GM10266 (cell line): ENCODE measurements at regions not wholly inside any gene's neighbourhood (a gene's known extent, or its start where the extent isn't known, plus 50 kb on each side); places are given as distances from the start of the nearest gene placed in this dataset.
A peak's percentile ranks its signal among the peaks of the same experiment; 100 is the strongest.

ENCODE experiments used
- DNase-seq: peaks from one replicate; pipeline ENCODE4 v3.0.0; 2012; ENCODE audit errors: extremely low spot score
- CTCF ChIP-seq: IDR thresholded peaks from 2 replicates; pipeline ENCODE4 v1.5.1; 2012; ENCODE audit warnings: mild to moderate bottlenecking, low read depth; ENCODE audit not compliant: control insufficient read depth, insufficient read depth; ENCODE audit errors: missing control alignments

GRCh38 chr2:64787019-64787365, 133.3 kb upstream of the SERTAD2 start:
- no peak for DNase-seq
- TF ChIP-seq CTCF, result no peak

- no peak for DNase-seq
- TF ChIP-seq CTCF, result no peak
Measured at GRCh38 chr2:64787698-64788097, 134.0 kb upstream of the SERTAD2 start.

- no peak for TF ChIP-seq CTCF
- no peak for DNase-seq
Measured at GRCh38 chr2:64789466-64790320, 136.0 kb upstream of the SERTAD2 start.

GRCh38 chr2:64792300-64792699, 138.6 kb upstream of the SERTAD2 start:
- TF ChIP-seq CTCF, result peak; percentile 7
- no peak for DNase-seq

- no peak for DNase-seq
- TF ChIP-seq CTCF, result no peak
Measured at GRCh38 chr2:64792995-64793639, 139.4 kb upstream of the SERTAD2 start.

GRCh38 chr2:64793701-64794100, 140.0 kb upstream of the SERTAD2 start:
- TF ChIP-seq CTCF, result no peak
- no peak for DNase-seq

- no peak for TF ChIP-seq CTCF
- no peak for DNase-seq
Measured at GRCh38 chr2:64794426-64794995, 140.8 kb upstream of the SERTAD2 start.
